Brain microvascular endothelial cell (primary cell): ENCODE measurements at regions not wholly inside any gene's neighbourhood (a gene's known extent, or its start where the extent isn't known, plus 50 kb on each side); places are given as distances from the start of the nearest gene placed in this dataset.

Experiments
- DNase-seq: peaks from one replicate; pipeline ENCODE4 v3.0.0-alpha.2; 2020
- H3K27ac ChIP-seq: fragments of 250-450 bp; sonication (Bioruptor Pico); 2 replicates; pipeline ENCODE4 v1.5.1; 2020; ENCODE audit warnings: mild to moderate bottlenecking, moderate library complexity
- H3K27me3 ChIP-seq: fragments of 250-450 bp; sonication (Bioruptor Pico); replicated peaks from 2 replicates; pipeline ENCODE4 v1.5.1; 2020; ENCODE audit warnings: mild to moderate bottlenecking
- H3K36me3 ChIP-seq: fragments of 250-450 bp; sonication (Bioruptor Pico); replicated peaks from 2 replicates; pipeline ENCODE4 v1.5.1; 2020; ENCODE audit warnings: mild to moderate bottlenecking
- H3K4me3 ChIP-seq: 2 replicates; pipeline ENCODE4 v1.5.1; 2011; ENCODE audit warnings: low read depth, mild to moderate bottlenecking, control low read depth, low read length, moderate library complexity
- in situ Hi-C: cut with HindIII; loops from 2 replicates; pipeline ENCODE4 v1.10.0; 2017; ENCODE audit warnings: low sequenced_read_pairs, low pct_ligation_motif_present
- TF ChIP-seq, protein P1 (sequence below): IDR thresholded peaks from 2 replicates; pipeline ENCODE4 v1.5.1; 2011; ENCODE audit warnings: low read depth, mild to moderate bottlenecking, moderate library complexity, low read length, control low read depth, inconsistent platforms; ENCODE audit errors: missing control alignments

DNA sequence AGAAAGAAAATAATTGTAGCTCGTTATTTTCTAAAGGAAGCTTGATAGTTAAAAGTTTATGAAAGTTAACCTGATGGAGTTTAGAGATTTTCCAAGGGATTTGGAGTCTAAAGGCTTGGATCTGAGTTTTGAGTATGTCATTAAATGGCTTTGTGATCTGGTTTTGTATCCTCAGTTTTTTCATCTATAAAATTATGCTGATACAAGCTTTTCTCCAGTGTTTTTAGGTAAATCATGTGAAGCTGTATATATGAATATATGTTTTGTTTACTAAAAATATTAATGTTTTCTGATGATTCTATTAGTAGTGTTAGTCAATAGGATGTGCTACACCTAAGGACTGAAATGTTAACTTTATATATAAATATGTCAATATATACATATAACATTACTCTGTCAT lies 727.8 kb downstream of the CDH11 start:
- in situ Hi-C loops, result no loop called here
- TF ChIP-seq, protein P1, sequence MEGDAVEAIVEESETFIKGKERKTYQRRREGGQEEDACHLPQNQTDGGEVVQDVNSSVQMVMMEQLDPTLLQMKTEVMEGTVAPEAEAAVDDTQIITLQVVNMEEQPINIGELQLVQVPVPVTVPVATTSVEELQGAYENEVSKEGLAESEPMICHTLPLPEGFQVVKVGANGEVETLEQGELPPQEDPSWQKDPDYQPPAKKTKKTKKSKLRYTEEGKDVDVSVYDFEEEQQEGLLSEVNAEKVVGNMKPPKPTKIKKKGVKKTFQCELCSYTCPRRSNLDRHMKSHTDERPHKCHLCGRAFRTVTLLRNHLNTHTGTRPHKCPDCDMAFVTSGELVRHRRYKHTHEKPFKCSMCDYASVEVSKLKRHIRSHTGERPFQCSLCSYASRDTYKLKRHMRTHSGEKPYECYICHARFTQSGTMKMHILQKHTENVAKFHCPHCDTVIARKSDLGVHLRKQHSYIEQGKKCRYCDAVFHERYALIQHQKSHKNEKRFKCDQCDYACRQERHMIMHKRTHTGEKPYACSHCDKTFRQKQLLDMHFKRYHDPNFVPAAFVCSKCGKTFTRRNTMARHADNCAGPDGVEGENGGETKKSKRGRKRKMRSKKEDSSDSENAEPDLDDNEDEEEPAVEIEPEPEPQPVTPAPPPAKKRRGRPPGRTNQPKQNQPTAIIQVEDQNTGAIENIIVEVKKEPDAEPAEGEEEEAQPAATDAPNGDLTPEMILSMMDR, result no peak
- DNase-seq, result no peak

DNA sequence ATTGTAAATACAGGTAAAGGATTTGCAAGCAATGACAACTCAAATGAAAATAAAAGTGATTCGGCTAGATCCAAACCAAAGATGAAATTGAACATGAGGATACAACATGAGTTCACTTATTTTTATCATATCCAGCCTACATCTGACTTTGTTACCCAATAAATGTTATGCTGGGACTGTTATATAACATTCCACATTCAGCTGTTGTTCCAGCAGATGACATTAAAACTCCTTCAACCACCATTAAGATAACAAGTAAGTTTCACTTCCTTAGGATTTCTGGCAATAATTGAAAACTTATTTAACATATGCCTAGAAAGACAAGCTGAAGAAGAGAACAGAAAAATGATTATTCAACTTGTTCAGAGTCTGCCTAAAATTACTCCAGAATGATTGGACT lies 729.4 kb downstream of the CDH11 start:
- Histone ChIP-seq H3K27me3 (no peaks in the 10 kb centered on the region), H3K27ac (no peak overlapping the region), H3K36me3 (no peaks in the 10 kb centered on the region), H3K4me3 (no peak overlapping the region)
- TF ChIP-seq, protein P1, result no peak
- DNase-seq, result no peak
- in situ Hi-C loops, result no loop called here

More for the DNA sequence above, 727.8 kb downstream of the CDH11 start:
- Histone ChIP-seq H3K27me3 (no peaks in the 10 kb centered on the region), H3K27ac (no peak overlapping the region), H3K36me3 (no peaks in the 10 kb centered on the region), H3K4me3 (no peak overlapping the region)

DNA sequence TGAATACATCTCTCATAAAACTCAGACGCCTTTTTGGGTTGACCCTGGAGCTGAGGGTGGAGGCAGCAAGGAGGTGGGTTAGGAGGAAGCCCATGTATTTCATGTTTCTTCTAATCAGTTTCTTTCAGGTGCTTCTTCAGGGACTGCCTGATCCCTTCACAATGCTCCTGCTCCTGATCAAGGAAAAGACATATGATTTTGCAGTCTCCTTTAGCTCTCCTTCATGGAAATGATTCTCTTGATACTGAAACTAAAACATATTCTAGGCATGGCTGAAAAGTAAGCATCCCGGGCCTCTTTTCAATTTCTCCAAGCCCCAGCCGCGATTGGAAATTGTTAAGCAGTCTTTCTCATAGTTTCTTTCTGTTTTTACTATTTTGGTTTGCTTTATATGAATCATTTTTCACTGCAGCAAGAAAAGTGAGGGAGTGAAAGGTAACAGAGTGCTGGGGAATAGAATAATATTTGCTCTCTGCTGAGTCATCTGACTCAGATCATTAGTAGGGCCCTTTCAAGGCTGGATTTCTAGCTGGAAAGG lies 730.7 kb downstream of the CDH11 start:
- TF ChIP-seq, protein P1, result no peak
- H3K27ac ChIP-seq, result peak overlapping the region; percentile 78
- no peak overlapping the region for H3K4me3 ChIP-seq
- DNase-seq, result peak; percentile 37
- H3K27me3 ChIP-seq, result no peaks in the 10 kb centered on the region
- in situ Hi-C loops, result no loop called here
- H3K36me3 ChIP-seq, result no peaks in the 10 kb centered on the region

DNA sequence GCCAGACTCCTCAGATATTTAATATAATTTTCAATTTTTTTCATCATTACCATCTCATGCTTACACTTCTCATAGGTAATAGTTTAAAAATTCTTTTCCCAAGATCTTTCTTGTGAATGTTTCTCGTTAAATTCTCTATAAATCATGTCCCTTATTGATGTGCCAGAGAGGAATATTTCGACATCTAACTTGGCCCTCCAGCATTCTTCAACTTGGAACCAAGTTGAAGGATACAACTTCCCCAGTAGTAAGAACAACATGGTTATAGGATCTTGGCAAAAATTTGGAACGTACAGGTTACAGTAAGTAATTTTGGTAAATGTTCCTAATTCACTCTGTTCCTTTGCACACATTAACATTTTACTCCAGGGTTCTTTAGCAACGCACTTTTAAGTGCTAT lies 731.8 kb downstream of the CDH11 start:
- H3K36me3 ChIP-seq, result no peaks in the 10 kb centered on the region
- H3K4me3 ChIP-seq, result no peak overlapping the region
- in situ Hi-C loops, result no loop called here
- no peaks in the 10 kb centered on the region for H3K27me3 ChIP-seq
- TF ChIP-seq, protein P1, result no peak
- H3K27ac ChIP-seq, result no peak overlapping the region
- no peak for DNase-seq

DNA sequence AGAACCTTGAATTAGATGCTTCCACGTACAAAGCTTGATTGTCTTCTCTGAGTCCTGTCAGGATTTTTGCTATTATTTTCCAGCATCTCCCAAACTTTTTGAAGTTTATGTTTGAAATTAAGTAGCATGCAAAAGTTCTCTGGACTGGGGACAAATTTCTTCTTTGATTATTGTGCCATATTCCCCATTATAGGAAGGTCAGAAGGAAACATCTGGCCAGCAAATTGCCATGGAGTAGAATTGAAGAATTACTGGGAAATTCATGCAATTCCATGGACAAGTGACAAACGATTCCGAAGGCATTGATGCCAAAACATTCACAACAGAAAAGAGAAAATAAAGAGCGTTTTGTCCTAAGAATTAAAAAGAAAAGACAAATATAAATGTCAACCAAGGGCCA lies 737.2 kb downstream of the CDH11 start:
- H3K4me3 ChIP-seq, result no peak overlapping the region
- DNase-seq, result no peak
- H3K36me3 ChIP-seq, result no peaks in the 10 kb centered on the region
- H3K27me3 ChIP-seq, result no peaks in the 10 kb centered on the region
- in situ Hi-C loops, result no loop called here
- no peak overlapping the region for H3K27ac ChIP-seq
- TF ChIP-seq, protein P1, result no peak

DNA sequence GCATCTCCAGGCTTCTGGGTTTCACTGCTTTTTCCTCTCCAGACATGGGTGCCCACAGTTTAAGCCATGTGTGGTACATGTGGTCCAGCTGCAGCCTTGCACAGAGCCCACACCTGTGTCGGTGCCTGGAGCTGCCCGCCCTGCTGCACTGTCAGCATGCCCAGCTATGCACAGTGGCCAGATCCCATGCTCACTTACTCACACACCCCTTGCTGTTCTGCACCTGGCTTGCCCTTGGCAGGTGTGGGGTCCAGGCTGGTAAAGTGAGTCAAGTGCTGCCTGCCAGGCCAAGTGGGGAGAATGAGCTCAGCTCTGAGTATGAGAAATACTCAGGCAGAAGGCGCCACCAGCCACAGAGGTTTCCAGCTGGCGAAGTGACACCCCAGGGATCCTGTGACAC lies 739.9 kb downstream of the CDH11 start:
- in situ Hi-C loops, result no loop called here
- Histone ChIP-seq H3K27me3 (no peaks in the 10 kb centered on the region), H3K4me3 (no peak overlapping the region), H3K36me3 (no peaks in the 10 kb centered on the region), H3K27ac (no peak overlapping the region)
- DNase-seq, result no peak
- TF ChIP-seq, protein P1, result no peak
